Neural cell (in vitro differentiated cells): ENCODE measurements at regions not wholly inside any gene's neighbourhood (a gene's known extent, or its start where the extent isn't known, plus 50 kb on each side); places are given as distances from the start of the nearest gene placed in this dataset.

Experiments used
- CTCF ChIP-seq: fragments of 450-650 bp; IDR thresholded peaks from 2 replicates; pipeline ENCODE4 v1.5.1; 2014; ENCODE audit warnings: antibody characterized with exemption, mild to moderate bottlenecking, moderate library complexity; ENCODE audit not compliant: poor library complexity, severe bottlenecking
- POLR2AphosphoS5 ChIP-seq: IDR thresholded peaks from 2 replicates; pipeline ENCODE4 v1.6.1; 2012

GRCh38 chr1:193633991-193634390 is 447.6 kb upstream of the B3GALT2 start:
- TF ChIP-seq POLR2AphosphoS5 (peak; percentile 79), CTCF (no peak)
